ENCODE measurements at regions not wholly inside any gene's neighbourhood (a gene's known extent, or its start where the extent isn't known, plus 50 kb on each side); places are given as distances from the start of the nearest gene placed in this dataset.

GRCh38 chr13:84303035-84303434 lies 420.8 kb upstream of the SLITRK1 start:
- no peak for TF ChIP-seq CTCF (IDR thresholded peaks at IDR 0.05)
- no peak for TF ChIP-seq POLR2AphosphoS5 (IDR thresholded peaks at IDR 0.05)
- TF ChIP-seq POLR2A (IDR thresholded peaks at IDR 0.05), result no peak
- no peak for TF ChIP-seq EP300 (IDR thresholded peaks at IDR 0.05)

Measured in upper lobe of left lung (tissue), 4 donors.